Renal cortical epithelial cell (primary cell): ENCODE measurements at regions not wholly inside any gene's neighbourhood (a gene's known extent, or its start where the extent isn't known, plus 50 kb on each side); places are given as distances from the start of the nearest gene placed in this dataset.

Source experiments
- DNase-seq: peaks from one replicate; pipeline ENCODE4 v3.0.0-alpha.2; 2011; ENCODE audit warnings: low read depth

DNA sequence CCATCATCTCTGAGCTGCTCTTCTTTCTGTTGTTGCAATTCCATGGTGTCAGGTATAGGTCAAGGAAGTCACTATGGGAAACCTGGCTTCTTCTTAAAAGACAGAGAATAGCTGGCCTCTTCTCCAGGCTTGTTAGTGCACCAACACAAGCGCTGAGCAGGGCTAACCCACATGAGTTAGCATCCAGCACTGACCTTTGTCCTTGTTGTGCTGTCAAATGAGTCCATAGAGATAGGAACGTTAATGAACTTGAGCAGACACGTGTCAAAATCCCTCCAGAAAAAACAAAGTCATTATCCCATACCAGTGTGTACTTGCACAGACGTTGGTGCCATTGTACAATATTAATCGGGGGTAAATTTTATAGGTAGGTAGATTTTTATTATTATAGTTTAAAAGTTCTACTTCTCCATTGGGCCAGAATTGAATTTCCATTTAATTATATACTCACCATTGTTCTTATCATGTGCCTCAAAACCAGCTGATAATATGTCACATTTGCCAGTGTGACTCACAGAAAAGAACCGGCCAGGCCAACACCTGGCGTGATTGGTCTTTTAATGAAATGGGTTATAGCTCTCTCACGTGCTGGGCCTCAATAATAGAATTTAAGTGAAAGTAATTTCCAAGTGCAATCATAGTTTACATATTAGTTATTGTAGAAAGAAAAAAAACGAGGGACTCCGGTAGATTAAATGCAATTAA, 468.8 kb upstream of the MGMT start:
- DNase-seq = no peak

DNA sequence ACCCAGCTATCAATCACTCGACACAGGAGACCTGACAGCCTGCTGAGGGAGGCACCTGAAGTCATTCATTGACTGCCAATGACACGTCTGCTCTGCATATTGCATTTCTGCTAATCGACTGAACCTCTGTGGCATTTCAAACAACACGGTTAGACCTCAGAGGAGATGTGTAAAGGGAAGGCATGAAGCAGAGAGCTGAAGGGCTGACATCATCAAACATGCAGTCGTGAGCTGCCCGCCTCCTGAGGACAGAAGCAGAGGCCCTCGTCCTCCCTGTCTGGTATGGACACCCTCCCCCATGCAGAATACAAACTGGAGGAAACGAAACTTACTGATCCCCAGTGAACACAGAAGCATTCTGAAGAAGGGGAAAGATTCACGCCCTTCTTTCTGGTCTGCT, 462.6 kb upstream of the MGMT start:
- no peak for DNase-seq

DNA sequence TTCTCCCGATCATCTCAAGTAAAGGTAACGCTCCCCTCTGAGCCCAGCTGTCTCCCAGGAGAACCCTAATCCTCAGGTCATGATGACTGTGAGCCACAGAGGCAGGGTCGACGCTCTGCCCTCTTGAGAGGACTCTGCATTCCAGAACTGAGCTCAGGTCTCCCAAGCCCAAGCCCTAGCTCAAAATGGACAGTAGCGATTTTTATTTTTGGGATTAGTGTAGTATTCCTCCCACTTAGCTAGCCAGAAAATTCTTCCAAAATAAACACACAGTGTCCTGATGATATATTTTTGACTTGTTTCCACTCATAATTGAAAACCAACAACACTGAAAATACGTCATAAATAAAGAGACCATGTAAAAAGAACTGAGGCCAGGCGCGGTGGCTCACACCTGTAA, 462.0 kb upstream of the MGMT start:
- DNase-seq = no peak

DNA sequence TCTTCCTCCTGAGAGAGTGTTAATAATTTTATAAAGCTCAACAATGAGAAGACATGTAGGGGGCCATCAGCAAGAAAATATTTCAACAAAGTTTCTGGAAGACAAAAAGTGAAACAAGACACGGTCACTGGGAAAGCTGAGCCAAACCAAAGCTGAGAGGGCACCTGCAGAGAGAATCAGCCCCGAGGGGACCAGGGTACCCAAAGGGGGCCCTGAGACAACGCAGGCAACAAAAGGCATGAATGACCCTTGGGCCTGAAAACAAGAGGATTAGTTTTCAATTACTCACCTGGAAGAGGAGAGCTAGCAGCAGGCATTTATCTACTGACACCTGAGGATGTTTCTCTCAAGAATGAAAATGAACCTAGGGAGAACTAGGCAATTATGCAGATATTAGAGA, 461.2 kb upstream of the MGMT start:
- no peak for DNase-seq

DNA sequence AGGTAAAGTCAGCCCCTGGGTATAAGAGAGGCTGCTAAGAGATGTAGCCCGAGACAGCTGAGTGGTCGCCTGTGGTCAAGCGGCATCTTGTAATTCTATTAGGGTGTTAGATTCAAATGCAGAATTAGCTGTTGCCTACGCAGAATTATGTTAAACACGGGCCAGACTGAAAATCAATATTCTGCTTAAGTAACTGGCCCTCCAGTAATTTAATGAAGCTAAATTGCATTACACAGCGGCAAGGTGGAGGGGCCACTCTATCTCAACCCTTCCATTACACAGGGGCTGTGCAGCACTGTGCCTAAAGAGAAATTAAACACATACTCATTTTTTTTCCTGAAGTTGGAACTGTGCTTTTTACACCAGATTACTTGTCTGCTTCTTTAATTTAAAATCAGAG, 448.5 kb upstream of the MGMT start:
- DNase-seq = no peak

DNA sequence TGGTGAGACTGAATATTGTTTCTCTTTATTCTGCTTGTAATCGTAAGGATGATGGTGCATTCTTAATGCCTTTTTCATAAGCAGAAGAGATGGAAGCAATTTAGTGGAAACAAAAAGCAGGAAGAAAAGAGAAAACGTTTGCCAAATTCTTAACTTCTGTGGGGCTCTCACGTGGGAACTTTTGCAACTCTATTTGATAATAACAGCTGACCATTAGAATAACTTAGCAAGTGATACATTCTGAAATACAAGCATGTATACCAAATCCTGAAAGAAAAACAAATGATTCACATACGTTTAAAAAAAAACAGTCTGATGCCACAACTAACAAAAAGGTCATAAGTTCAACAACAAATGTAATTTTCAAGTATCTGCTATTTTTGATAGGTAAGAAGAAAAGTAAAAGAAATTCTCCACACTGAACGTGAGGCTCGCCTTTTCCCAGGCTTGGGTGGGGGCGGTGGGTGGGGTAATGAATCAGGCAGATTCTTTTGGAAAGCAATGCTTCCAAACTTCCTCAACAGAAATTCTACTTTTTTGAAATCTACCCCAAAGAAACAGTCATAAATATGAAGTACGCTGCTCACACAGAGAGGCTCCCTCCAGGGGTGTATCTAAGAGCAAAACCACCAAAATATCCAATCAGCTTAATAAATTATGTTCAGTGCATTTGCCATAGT, 446.2 kb upstream of the MGMT start:
- DNase-seq = no peak

DNA sequence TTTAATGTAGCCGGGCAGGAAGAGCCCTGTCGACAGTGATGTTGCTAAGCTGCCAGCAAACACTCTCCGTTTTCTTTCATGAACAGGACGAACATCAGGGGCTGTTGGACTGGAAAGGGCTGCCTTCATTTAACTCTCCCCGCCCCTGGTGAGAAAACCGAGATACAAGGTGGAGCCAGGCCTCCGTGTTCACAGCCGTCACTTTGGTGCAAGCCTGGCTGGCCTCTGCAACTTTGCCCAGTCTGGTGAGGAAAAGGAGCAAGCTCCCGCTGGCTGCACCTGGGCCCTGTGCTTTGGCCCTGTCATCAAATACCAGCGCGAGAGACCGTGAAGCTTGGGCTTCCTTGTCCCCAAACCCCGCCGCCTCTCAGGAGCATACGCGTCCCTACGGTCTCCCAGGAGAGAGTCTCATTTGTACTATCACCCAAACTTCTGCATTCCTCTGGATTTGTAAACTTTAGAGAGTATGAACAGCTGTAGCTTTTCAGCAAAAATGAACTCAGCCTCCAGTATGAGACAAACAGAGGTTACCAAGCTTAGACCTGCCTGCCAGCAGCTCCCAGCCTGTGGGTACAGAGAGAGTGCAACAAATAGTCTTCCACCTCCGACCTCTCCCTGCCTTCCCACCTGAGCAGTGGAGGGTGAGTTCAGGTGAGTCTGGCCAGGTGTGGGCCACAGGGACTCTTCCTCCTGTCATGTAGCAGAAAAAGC, 445.3 kb upstream of the MGMT start:
- DNase-seq = no peak

DNA sequence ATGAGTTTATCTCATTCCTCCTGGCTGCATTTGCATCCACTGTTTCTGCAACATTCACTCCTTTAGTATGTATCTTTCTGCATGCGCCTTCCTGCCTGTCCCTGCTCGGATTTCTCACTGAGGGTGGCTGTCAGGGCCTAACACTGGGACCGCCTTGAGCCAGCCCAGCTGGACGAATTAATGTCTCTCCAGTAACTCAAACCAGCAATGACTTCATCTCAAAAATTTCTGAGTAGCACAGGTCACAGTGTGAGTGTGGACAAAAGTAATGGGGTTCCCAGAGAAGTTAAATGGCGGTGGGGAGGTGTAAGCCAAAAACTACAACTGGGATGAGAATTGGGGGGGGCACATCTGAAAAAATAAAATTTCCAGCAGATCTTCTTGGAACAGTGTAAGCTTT, 444.0 kb upstream of the MGMT start:
- DNase-seq = no peak

DNA sequence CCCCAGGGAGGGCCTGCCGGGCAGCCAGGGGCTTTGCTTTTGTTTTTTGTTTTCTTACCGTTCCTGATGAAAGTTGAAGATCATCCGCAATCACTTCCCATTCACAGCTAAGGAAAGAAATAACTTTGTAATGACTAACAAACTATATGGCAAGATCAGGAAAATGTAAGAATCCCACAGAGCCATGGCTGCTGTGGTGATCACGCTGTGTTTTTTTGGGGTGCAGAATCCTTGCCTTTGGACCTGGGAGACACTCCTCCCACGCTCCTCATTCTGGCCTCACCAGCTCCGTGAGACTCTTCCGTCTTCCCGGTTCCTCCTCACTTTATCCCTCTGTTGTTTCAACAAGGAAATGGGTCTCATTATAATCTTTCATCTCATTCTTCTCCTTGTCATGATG, 443.0 kb upstream of the MGMT start:
- no peak for DNase-seq

DNA sequence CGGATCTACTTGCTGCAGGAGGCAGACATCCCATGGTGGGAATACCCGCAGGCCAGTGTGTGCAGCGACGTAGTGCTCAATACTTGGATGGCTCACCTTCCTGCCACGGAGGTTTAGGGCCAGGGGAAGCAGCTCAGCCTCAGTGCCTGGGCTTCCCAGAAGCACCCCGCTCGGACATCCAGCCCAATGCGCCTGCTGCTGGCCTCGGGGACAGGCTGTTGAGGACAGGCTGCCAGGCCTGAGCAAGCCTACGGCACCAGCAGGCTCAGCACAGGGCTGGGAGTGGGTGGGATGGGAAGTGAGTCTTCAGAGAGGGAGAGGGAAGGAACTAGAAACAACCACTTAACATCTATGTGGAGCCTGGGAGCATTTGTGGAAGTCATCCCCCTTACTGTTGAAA, 441.3 kb upstream of the MGMT start:
- DNase-seq = no peak

DNA sequence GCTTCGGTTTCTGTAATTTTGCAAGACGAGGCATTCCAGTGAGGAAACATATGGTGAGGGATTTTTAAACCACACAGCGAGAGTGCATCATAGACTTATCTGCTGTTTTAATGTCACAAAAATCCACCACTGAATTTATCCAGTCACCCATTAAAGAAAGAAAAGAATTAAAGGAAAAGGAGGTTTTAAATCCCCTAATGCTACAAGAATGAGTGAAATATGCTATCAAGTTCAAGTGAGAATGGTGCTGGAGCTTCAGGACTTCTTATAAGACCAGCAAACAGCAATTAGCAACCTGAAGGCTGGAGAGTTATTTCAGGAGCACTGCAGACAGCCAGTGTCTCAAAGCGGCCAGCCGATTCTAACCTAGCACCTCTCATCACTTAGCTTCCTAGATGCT, 439.1 kb upstream of the MGMT start:
- no peak for DNase-seq

DNA sequence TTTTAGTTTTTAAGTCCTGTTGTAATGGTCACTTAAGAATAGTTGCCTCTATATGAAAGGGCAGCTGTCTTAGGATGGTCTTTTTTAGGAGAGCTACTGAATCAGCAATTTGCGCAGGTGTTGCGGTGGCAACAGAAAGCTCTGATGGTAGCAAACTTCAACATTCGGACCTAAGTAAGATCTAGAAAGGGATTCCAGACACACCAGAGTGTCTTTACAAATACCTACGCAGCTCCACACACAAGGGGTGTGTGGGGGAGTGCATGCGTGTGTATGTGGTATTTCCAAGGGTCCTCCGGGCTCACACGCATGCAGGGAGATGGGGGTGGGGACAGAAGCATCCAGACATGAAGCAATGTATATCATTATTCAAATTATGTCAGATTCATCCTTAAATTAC, 438.6 kb upstream of the MGMT start:
- DNase-seq = no peak

DNA sequence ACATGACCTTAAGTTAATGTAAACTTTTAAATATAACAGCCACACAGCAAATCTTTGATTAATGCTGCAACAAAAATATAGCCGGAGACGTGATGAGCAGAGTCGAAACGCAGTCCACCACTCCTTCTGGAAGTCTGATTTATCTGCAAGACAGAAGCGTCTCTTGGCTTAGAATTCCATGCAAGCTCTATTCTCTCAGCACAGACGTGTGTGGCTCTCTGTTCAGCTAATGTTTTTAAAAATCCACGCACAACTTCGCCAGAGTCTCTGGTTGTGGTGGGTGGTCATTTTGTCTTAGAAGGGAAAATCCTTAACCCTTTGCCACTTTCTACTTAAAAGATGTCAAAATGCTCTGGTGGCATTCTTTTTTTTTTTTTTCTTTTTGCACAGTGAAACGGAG, 438.0 kb upstream of the MGMT start:
- DNase-seq = no peak

DNA sequence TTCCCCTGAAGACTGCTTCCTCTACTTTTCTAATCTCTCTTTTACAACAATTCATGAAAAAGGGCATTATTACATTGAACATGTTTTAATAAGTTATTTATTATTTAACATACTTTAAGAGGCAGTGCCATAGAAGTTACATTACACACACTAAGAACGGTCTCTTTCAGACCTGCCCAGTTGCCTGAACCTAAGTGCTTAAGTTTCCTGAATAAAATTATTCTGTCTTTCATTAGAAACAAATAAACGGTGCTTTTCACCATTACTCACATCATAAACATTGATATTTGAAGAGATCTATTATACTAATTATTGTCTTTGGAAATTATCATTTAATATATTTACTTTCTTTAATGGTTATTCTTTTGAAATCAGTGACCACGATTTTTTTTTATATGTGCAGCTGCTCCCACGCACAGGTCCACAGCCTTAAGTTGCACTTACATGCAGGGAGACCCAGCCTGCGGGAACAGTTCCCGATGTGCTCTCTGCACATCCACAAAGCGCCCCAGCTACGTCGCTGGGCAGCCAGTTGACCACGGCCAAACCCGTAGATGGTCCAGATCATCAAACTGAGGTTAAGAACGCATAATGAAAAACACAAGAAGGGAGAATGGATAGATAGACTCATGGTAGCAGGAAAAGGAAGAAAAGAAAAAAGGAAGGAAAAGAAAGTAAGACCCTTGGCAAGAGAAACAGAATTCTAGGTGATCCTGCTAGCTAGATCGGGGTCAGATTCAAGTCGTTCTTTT, 437.0 kb upstream of the MGMT start:
- DNase-seq = no peak

DNA sequence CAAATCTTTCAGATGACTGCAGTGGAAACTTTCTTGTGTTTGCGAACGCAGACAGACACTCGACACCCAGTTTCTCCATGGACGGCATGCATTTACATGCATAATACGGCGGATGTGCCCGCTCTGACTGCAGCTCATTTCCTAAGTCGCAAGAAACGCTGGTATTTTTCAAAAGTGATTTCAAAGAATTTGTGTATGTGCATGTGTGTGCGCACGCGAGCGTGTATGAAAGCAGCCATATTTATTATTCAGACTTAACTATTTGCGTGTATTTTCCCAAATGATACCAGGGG, 436.5 kb upstream of the MGMT start:
- no peak for DNase-seq

DNA sequence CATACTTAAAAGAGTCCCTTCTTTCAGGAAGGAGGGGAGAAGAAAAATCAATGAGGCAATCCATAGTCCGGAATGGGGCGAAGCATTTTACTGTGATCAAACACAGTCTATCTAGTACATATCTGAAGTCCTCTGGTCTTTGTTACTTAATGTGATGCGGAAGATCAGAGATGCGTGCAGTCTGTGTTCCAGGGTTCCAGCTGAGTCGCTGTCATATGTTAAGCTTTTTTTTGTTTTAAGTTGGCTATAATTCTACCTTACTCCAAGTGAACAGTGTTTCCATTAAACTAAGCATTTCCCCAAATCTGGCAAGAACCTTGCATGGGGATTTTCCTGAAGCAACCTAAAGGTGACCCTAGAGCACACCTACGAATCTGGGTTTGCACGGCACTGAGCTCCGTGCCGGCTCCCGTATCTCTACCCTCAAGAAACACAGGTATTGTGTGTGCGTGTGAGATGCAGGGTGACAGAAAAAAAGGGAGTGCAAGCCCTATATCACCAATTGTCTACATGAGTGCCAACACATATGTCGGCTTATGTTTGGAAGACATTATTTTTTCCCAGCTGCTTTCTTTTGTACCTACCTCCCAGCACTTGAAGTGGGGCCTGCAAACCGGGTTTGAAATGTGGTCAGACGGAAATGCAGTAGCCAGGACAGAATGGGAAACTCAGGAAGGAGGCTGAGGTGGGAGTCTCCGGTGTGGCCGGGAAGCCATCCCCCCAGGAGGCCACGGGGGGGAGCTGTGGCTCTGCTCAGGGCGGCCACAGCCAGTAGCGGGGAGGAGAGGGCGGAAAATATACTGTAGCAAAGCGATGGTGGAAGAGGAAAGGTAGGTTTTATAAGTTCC, 435.8 kb upstream of the MGMT start:
- peak; percentile 7 for DNase-seq

DNA sequence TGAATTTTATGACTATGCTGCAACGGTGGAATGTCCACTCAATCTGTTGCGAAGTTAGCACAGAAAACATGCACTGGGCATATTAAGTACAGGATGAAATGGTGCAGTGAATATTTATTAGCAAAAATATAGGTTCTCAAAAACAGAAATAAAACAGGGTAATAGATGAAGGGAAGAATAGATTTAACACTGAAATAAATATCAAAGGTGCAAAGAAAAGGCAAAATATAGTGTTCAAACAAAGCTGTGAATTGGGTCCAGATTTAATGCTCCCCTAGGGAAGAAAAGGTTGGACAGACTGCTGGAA, 435.2 kb upstream of the MGMT start:
- DNase-seq = no peak

DNA sequence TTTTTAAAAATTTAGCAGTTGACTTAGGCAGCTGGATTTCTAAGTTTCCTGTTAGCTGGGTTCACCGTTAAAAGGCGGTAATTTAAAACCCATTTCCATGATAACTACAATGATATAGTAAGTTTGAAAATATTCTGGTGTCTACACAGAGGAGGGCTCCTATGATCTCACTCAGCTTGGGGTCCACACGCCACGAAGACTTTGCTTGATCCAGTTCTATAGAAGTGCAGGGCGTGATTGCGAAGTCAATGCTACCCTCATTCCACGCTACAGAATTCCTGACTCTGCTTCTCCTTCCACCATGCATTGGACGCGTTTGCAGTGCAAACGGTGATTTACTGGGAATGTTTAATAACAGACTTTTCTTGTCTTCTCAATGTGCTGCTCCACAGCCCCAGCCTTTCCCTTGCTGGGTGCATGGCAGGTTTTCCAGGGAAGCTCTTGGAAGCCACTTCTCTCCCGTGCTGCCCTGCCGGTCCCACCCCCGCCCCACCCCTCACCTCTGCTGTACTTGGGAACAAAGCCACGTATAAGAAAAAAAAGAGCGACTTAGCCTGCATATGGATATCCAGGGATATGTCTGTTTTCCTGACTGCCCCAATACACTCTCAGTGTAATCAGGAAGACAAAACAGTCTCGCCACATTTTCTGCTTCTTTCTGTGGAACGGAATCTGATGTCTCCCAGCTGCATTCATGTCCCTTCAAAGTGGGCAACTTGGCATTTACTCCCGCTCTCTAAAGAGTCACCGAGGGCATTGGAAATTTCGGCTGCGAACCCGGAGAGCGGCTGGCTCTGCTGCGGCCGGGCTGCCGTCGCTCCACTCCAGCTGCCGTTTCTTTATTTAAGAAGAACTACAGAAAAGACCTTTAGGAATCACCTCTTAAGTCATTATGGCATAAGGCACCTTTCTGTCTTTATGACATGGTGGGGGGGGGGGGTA, 434.4 kb upstream of the MGMT start:
- DNase-seq = no peak

DNA sequence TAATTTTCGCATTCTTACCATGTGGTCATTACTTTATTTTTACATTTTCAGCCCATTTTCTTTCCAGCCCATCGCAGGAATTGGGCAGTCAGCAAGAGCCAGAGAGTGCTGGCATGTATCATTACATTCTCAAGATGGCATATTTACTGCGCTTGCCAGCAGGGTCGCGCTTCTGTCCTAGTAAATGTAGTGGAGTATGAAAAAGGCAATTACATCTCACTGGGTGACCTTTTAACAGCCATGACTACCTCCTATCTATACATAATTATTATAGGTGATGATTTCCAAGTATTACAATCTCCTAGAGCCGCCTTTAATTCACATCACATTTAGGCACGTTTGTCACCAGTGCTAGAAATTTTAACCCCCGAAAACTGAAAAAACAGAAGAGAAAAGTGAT, 433.7 kb upstream of the MGMT start:
- DNase-seq = no peak

DNA sequence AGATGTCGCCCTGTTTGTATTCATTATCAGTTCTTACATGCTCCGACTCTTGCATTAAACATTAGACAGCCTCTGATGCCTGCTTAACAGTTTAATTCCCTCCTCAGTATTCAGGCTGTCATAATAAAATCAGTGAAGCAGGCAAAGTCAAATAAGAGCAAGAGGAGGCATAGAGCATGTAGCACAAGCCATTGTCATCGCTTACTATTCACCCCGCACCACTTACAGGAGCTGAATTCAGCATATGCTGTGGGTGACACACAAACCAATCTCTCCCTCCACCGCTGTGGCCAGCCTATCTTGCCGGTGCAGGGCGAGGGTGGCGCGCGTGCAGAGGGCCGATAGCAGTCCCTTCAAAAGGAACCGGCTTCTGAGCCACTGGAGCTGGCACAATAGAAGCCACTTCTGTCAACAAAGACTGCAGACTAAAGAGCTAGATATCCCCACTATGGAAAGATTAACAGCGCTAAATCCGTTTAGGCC, 433.2 kb upstream of the MGMT start:
- DNase-seq = peak; percentile 41
